ENCODE measurements at regions not wholly inside any gene's neighbourhood (a gene's known extent, or its start where the extent isn't known, plus 50 kb on each side); places are given as distances from the start of the nearest gene placed in this dataset.

DNA sequence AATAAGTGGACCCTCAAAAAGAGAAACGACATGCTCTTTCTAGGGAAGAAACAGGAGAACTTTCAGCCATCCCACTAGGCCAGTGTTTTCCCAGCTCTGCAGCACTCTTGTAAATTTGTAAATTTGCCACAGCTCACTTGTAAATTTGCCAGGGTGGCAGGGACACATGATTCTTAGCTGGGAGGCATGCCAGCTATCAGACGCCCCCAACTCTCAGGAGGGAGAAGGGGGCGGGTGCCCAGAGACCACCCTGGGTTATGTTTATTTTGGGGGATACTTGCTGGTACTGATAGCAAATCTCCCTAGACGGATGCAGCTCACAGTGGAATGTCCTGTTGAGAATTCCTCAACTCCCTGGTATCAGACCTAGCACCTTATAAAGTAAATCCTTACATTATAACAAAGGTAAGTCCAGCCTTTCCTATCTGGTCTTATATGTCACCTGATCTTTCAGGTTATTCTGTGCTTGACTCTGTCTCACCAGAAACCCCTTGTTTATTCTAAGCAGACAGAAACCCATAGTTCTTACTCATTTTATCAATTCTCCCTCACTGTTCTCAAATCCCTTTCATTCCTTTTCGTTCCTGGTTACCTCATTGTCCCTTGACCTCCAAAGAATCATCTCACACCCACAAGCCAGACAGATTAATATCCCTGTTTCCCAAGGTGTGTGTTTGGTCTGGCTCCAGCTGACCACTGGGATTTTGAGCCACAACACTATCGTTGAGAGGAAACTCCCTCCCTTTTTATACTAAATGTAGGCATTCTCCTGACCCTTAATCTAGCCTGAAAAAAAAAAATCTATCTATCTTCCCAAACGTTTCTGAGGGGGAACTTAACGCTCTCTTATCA is 69.3 kb upstream of the HMGA2 start:
- DNase-seq (ENCODE audit: low spot score in 2 of 2) = no peak
- H3K36me3 ChIP-seq = no peaks in the 10 kb centered on the region
- TF ChIP-seq EP300 (IDR thresholded peaks at IDR 0.05) (no peak), POLR2AphosphoS5 (IDR thresholded peaks at IDR 0.05) (no peak), POLR2A (IDR thresholded peaks at IDR 0.05) (no peak)
- TF ChIP-seq, protein P1, sequence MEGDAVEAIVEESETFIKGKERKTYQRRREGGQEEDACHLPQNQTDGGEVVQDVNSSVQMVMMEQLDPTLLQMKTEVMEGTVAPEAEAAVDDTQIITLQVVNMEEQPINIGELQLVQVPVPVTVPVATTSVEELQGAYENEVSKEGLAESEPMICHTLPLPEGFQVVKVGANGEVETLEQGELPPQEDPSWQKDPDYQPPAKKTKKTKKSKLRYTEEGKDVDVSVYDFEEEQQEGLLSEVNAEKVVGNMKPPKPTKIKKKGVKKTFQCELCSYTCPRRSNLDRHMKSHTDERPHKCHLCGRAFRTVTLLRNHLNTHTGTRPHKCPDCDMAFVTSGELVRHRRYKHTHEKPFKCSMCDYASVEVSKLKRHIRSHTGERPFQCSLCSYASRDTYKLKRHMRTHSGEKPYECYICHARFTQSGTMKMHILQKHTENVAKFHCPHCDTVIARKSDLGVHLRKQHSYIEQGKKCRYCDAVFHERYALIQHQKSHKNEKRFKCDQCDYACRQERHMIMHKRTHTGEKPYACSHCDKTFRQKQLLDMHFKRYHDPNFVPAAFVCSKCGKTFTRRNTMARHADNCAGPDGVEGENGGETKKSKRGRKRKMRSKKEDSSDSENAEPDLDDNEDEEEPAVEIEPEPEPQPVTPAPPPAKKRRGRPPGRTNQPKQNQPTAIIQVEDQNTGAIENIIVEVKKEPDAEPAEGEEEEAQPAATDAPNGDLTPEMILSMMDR (IDR thresholded peaks at IDR 0.05) = no peak
- H3K27me3 ChIP-seq = peaks cover 3% of the 10 kb centered on the region
- no peak overlapping the region for H3K27ac ChIP-seq
- H3K4me1 ChIP-seq = no peaks in the 10 kb centered on the region
- 44% methylated on average over 8 of the region's 8 CpGs for WGBS
- H3K9me3 ChIP-seq = no peaks in the 10 kb centered on the region
- H3K4me3 ChIP-seq = no peak overlapping the region

GRCh38 chr12:65755596-65755978 is 68.7 kb upstream of the HMGA2 start:
- 44% methylated on average over 4 of the region's 4 CpGs for WGBS
- no peak for DNase-seq (ENCODE audit: low spot score in 2 of 2)
- H3K4me1 ChIP-seq = no peaks in the 10 kb centered on the region
- TF ChIP-seq, protein P1 (IDR thresholded peaks at IDR 0.05) = no peak
- TF ChIP-seq POLR2A (IDR thresholded peaks at IDR 0.05) (no peak), EP300 (IDR thresholded peaks at IDR 0.05) (no peak), POLR2AphosphoS5 (IDR thresholded peaks at IDR 0.05) (no peak)
- H3K4me3 ChIP-seq = no peak overlapping the region
- no peak overlapping the region for H3K27ac ChIP-seq
- H3K36me3 ChIP-seq = no peaks in the 10 kb centered on the region
- H3K9me3 ChIP-seq = no peaks in the 10 kb centered on the region
- peaks cover 3% of the 10 kb centered on the region for H3K27me3 ChIP-seq

- no peak for DNase-seq (ENCODE audit: low spot score in 2 of 2)
These were observed 68.0 kb upstream of the HMGA2 start for GRCh38 chr12:65756267-65756666.

GRCh38 chr12:65756956-65757511 is 67.2 kb upstream of the HMGA2 start:
- Histone ChIP-seq H3K4me1 (no peaks in the 10 kb centered on the region), H3K36me3 (no peaks in the 10 kb centered on the region), H3K27ac (no peak overlapping the region), H3K27me3 (peaks cover 3% of the 10 kb centered on the region), H3K4me3 (no peak overlapping the region), H3K9me3 (no peaks in the 10 kb centered on the region)
- no peak for DNase-seq (ENCODE audit: low spot score in 2 of 2)
- WGBS = 35% methylated on average over 2 of the region's 2 CpGs
- no peak for TF ChIP-seq EP300 (IDR thresholded peaks at IDR 0.05)
- no peak for TF ChIP-seq POLR2A (IDR thresholded peaks at IDR 0.05)
- no peak for TF ChIP-seq POLR2AphosphoS5 (IDR thresholded peaks at IDR 0.05)
- TF ChIP-seq, protein P1 (IDR thresholded peaks at IDR 0.05) = no peak

More at GRCh38 chr12:65756267-65756666, 68.0 kb upstream of the HMGA2 start:
- H3K9me3 ChIP-seq = no peaks in the 10 kb centered on the region
- H3K4me3 ChIP-seq = no peak overlapping the region
- H3K4me1 ChIP-seq = no peaks in the 10 kb centered on the region
- H3K36me3 ChIP-seq = no peaks in the 10 kb centered on the region
- 85% methylated on average over 5 of the region's 5 CpGs for WGBS
- TF ChIP-seq POLR2AphosphoS5 (IDR thresholded peaks at IDR 0.05) (no peak), EP300 (IDR thresholded peaks at IDR 0.05) (no peak), POLR2A (IDR thresholded peaks at IDR 0.05) (no peak)
- TF ChIP-seq, protein P1 (IDR thresholded peaks at IDR 0.05) = no peak
- peaks cover 3% of the 10 kb centered on the region for H3K27me3 ChIP-seq
- H3K27ac ChIP-seq = no peak overlapping the region

- Histone ChIP-seq H3K27ac (no peak overlapping the region), H3K27me3 (peaks cover 3% of the 10 kb centered on the region), H3K4me3 (no peak overlapping the region), H3K4me1 (no peaks in the 10 kb centered on the region), H3K9me3 (no peaks in the 10 kb centered on the region), H3K36me3 (no peaks in the 10 kb centered on the region)
- DNase-seq (ENCODE audit: low spot score in 2 of 2) = no peak
- TF ChIP-seq, protein P1 (IDR thresholded peaks at IDR 0.05) = no peak
- TF ChIP-seq POLR2A (IDR thresholded peaks at IDR 0.05) = no peak
- WGBS = 84% methylated on average over 2 of the region's 2 CpGs
These were observed 65.9 kb upstream of the HMGA2 start for GRCh38 chr12:65758401-65758800.
